ENCODE measurements at regions not wholly inside any gene's neighbourhood (a gene's known extent, or its start where the extent isn't known, plus 50 kb on each side); places are given as distances from the start of the nearest gene placed in this dataset.
"Not testable (repeated sequence)": the region's sequence is repeated elsewhere in the genome, so short reads cannot be mapped to it uniquely, and the experiment has no call there.

GRCh38 chr4:12943069-12943468 lies 541.1 kb downstream of the RAB28 start:
- no peak for DNase-seq (ENCODE audit: low read depth, low spot score)

DNA sequence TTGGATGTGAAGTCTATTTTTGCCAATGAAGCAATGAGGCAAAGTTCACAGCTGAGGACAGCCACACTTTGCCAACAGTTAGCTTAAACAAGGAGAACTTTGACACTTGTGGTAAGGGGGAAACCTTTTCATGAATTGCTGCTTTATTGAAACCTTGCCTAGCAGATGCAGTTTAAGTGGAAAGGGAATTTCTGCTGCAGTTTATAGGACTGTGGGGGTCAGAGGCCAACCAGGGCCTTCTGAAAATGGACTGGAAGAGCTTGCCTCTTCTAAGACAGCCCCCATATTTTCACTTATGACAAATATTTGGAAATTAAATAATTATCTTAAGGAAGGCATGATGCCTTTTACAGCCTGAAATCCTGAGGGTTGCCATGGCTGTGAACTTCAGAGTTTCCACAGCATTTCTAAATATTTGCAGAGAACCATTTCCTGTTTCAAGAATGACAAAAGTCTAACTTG lies 550.3 kb downstream of the RAB28 start:
- no peak for DNase-seq (ENCODE audit: low read depth, low spot score)

GRCh38 chr4:12932203-12932788 lies 551.8 kb downstream of the RAB28 start:
- DNase-seq (ENCODE audit: low read depth, low spot score), result no peak

GRCh38 chr4:12929784-12930183 lies 554.4 kb downstream of the RAB28 start:
- DNase-seq (ENCODE audit: low read depth, low spot score), result no peak

DNA sequence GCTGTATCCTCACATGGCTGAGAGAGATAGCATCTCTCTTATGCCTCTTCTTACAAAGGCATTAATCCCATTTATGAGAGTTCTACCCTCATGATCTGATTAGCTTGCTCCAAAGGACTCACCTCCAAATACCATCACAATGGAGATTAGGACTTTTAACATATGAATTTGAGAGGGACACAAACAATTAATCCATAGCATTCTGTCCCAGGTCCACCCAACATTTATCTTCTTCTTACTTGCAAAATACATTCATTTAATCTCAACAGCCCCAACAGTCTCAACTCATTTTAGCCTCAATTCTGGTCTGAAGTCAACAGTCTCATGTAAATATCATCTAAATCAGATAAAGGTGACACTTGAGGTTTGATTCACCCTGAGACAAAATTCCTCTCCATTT lies 555.4 kb downstream of the RAB28 start:
- no peak for DNase-seq (ENCODE audit: low read depth, low spot score)

GRCh38 chr4:12926189-12927066 lies 557.7 kb downstream of the RAB28 start:
- no peak for DNase-seq (ENCODE audit: low read depth, low spot score)

- DNase-seq (ENCODE audit: low read depth, low spot score), result no peak
Measured at GRCh38 chr4:12924728-12925320, 559.3 kb downstream of the RAB28 start.

GRCh38 chr4:12924253-12924652 lies 559.9 kb downstream of the RAB28 start:
- DNase-seq (ENCODE audit: low read depth, low spot score), result no peak

DNA sequence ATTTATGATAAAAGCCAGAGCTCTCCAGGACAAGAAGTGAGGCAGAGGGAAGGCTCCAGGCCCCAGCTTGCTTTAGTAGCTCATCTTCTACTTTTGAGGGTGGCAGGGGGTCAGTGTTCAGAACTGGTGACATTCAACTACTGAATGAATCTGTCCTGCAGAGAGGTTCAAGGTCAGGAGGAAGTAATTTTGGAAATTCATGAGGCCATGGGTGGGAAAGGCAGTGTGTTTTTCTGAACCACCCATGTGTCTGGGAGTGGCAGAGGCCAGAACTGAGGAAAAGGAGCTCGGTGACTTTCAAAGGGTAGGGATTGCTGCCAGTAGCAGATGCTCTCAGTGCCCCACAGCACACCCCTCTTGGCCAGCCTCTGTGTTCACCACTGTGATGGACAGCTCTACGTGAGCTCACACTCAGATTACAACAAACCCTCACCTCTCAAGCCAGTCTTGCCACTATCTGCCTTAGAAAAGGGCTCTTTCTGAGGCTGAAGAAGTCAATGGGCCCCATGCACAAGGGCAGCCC lies 571.2 kb downstream of the RAB28 start:
- no peak for DNase-seq (ENCODE audit: low read depth, low spot score)

- no peak for DNase-seq (ENCODE audit: low read depth, low spot score)
Measured at GRCh38 chr4:12911750-12912358, 572.3 kb downstream of the RAB28 start.

- not testable (repeated sequence) for DNase-seq (ENCODE audit: low read depth, low spot score)
Measured at GRCh38 chr4:12903640-12904039, 580.5 kb downstream of the RAB28 start.

DNA sequence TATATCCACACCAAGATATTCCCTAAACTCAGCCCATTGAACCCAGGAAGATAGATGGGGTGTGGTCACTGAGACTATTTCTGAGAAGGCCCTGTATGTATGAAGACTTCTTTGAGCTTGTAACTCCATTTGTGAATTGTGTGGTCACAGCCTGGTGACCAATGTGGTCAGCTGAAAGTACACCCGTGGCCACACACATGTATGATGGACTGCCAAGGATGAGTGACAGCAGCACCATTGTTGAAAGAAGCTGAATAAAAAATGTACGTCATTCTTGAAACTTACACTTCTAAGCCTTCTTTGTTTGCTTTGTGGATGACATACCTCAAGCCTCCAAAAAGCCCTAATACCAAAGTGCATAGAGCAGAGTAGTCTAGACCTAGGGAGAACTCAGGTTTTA lies 581.4 kb downstream of the RAB28 start:
- no peak for DNase-seq (ENCODE audit: low read depth, low spot score)

DNA sequence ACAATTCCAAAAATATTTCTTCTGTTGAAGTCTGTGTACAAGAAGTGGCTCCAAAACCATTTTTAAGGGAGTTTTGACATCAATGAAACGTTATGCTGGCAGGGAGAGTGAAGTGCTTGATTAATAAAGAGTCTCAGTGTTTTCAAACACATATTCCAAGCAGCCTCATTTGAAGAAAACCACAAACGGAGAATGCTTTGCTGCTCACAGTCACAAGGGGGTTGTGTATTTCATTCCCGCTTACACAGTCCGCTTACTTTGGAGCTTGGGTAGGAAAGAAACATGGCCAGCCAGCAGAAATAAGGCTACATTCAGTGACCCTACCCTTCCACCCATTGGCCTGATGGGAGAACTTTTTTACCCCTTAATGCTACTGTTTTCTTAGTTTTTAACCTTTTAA lies 586.2 kb downstream of the RAB28 start:
- no peak for DNase-seq (ENCODE audit: low read depth, low spot score)

- no peak for DNase-seq (ENCODE audit: low read depth, low spot score)
Measured at GRCh38 chr4:12894062-12894461, 590.1 kb downstream of the RAB28 start.

DNA sequence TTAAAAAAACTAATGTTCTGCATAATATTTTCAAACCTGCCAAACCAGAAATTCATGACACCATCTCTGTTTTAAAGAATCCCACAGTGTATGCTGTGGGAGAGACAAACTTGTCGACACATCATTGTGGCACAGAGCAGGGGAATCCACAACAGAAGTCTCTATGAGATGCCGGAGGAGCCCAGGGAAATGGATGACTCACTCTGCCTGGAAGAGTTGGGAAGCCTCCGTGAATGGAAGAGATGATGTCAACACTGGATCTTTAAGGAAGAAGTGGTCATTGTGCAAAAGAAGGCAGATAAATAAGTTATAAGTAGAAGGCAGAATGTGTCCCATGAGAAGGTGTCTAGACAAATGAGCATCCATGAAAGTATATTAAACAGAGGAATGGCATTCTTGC lies 595.1 kb downstream of the RAB28 start:
- DNase-seq (ENCODE audit: low read depth, low spot score), result no peak

- no peak for DNase-seq (ENCODE audit: low read depth, low spot score)
Measured at GRCh38 chr4:12884846-12885796, 599.0 kb downstream of the RAB28 start.

- no peak for DNase-seq (ENCODE audit: low read depth, low spot score)
Measured at GRCh38 chr4:12881945-12882584, 602.1 kb downstream of the RAB28 start.

- no peak for DNase-seq (ENCODE audit: low read depth, low spot score)
Measured at GRCh38 chr4:12880844-12881243, 603.3 kb downstream of the RAB28 start.

GRCh38 chr4:12879496-12879895 lies 604.6 kb downstream of the RAB28 start:
- no peak for DNase-seq (ENCODE audit: low read depth, low spot score)

DNA sequence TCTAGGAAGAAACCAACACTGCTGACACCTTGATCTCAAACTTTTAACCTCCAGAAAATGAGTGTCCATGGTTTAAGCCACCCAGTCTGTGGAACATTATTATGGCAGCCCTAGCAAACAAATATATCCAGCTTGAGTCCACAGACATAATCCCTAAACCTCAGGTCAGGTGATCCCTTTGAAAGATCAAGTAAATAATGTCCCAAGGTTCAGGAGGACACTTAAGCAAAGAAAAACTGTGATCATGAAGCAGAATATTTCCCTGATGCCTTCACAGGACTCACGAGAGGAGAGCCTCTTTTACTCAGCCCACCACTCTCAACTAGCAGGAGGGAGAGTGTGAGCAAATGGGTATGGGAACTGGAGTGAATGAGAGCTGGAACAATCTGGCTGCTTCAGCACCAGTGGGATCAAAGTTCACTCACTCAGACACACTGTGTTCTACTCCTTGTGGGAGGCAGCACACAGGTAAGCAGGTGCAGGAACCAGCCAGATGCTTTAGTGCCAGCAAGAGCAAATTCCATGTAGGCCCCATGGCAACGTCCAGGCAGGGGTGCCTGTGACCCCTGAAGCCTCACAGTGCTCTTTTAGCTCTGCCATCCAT lies 608.4 kb downstream of the RAB28 start:
- no peak for DNase-seq (ENCODE audit: low read depth, low spot score)

All from brain pericyte (primary cell).